ENCODE measurements at regions not wholly inside any gene's neighbourhood (a gene's known extent, or its start where the extent isn't known, plus 50 kb on each side); places are given as distances from the start of the nearest gene placed in this dataset.
A peak's percentile ranks its signal among the peaks of the same experiment; 100 is the strongest.

DNA sequence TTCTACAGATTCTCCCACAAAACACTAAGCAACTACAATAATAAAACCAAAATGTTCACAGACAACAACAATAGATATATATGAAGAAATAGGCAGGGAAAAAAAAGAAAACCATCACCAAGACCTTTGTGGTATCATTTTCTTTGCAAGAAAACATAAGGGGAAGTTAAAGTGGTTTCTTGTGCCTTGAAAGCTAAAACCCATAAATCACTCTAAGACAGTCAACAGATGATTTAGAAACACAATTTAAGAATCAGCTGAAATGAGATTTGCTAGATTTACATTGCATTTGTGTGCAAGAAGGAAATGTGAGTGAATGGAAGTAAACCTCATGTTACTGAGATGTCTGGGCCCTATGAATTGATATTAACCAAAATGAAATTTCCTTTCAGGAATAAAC, 1265.4 kb upstream of the GJE1 start:
- no peaks in the 10 kb centered on the region for H3K36me3 ChIP-seq
- peaks cover 0 to 5% (median 0%) of the 10 kb centered on the region in 12 donors for H3K9me3 ChIP-seq
- no peak overlapping the region for H3K4me3 ChIP-seq
- no peaks in the 10 kb centered on the region for H3K4me1 ChIP-seq
- TF ChIP-seq, protein P1, sequence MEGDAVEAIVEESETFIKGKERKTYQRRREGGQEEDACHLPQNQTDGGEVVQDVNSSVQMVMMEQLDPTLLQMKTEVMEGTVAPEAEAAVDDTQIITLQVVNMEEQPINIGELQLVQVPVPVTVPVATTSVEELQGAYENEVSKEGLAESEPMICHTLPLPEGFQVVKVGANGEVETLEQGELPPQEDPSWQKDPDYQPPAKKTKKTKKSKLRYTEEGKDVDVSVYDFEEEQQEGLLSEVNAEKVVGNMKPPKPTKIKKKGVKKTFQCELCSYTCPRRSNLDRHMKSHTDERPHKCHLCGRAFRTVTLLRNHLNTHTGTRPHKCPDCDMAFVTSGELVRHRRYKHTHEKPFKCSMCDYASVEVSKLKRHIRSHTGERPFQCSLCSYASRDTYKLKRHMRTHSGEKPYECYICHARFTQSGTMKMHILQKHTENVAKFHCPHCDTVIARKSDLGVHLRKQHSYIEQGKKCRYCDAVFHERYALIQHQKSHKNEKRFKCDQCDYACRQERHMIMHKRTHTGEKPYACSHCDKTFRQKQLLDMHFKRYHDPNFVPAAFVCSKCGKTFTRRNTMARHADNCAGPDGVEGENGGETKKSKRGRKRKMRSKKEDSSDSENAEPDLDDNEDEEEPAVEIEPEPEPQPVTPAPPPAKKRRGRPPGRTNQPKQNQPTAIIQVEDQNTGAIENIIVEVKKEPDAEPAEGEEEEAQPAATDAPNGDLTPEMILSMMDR (IDR thresholded peaks at IDR 0.05), result no peak
- no peak for TF ChIP-seq POLR2A (IDR thresholded peaks at IDR 0.05)
- no peak overlapping the region for H3K27ac ChIP-seq
- DNase-seq (no peak), ATAC-seq (no peak)
- no peaks in the 10 kb centered on the region for H3K27me3 ChIP-seq
- intact Hi-C loops (cut with DNase I), result no loop called here

DNA sequence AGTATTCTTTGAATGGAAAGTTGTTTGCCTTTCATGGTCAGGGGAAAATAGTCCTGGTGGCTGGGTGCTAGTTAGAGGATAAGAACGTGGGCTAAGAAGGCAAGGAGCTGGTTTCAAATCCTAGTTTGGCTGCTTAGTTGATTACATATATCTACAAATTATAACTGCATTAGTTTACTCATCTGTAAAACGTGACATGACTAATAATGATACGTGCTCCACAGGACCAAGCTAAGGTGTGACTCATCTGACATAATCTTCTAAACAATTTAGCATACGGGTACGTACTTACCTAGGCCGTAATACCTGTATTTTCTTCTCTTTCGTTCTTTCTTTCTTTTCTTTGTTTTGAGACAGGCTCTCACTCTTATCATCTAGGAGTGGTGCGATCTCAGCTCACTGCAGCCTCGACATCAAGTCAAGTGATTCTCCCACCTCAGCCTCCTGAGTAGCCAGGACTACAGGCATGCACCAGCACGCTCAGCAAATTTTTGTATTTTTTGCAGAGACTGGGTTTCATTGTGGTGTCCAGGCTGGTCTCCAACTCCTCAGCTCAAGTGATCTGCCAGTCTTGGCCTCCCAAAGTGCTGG, 1274.2 kb upstream of the GJE1 start:
- TF ChIP-seq, protein P1 (IDR thresholded peaks at IDR 0.05), result no peak
- TF ChIP-seq POLR2A (IDR thresholded peaks at IDR 0.05), result no peak
- no peaks in the 10 kb centered on the region for H3K27me3 ChIP-seq
- 79 to 93% (median 88%) methylated on average over 10 of the region's 10 CpGs for WGBS, 4 donors
- intact Hi-C loops (cut with DNase I), result no loop called here
- H3K27ac ChIP-seq, result peak overlapping the region in 2 of 12 donors; percentile 45 to 55
- peaks cover 0 to 14% (median 6%) of the 10 kb centered on the region in 12 donors for H3K4me1 ChIP-seq
- peak in 1 of 5 donors; percentile 14 for DNase-seq
- no peaks in the 10 kb centered on the region for H3K9me3 ChIP-seq
- ATAC-seq, result no peak
- no peak overlapping the region for H3K4me3 ChIP-seq
- H3K36me3 ChIP-seq, result no peaks in the 10 kb centered on the region

DNA sequence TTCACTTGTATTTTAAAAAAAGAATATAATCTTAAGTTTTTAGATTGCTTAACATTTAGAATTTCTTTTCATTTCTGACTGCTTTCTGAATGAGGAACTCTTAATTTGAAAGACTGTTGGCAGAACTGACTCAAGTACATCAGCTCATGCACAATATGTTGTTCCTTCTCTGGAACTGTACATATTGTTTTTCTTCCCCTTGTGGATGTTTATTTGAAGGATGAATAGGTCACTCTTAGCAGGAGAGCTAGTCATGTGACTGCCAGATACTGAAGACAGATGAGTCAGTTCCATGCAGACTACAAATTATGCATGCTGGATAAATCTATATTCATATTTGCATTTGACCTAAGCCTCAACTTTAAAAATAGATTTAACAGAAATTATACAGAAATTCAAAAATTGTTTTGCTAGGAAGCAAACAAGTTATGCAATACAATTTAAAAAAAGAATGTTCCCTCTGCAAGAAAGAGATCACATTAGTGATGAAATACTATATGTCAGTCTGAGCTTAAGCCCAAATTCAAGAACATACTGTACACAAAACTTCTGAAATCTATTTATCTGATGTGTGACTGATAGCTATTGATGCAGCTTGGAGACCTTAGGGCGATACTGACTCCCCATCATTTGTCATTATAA, 1274.9 kb upstream of the GJE1 start:
- WGBS, 4 donors, result 86 to 94% (median 88%) methylated on average over 1 of the region's 1 CpG
- peak overlapping the region in 2 of 12 donors; percentile 45 to 55 for H3K27ac ChIP-seq
- intact Hi-C loops (cut with DNase I), result no loop called here

DNA sequence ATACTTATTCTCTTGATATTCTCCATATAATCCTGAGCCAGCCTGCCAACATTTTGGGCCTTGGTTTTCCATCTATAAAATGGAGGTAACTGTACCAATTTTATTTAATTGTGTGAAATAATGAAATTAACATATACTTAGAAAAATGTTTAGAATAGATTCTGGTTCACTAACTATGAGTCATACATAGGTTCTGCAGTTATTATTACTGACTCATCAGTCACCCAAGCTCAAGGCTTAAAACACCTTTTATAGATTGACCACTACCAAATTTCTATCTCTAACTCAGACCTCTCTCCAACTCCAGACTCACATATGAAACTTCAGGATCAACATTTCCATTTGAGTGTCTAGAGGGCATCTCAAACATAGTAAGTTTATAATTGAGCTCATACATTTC, 1277.2 kb upstream of the GJE1 start:
- Histone ChIP-seq H3K36me3 (no peaks in the 10 kb centered on the region), H3K9me3 (no peaks in the 10 kb centered on the region), H3K27ac (no peak overlapping the region), H3K4me3 (no peak overlapping the region), H3K4me1 (peaks cover 0 to 15% (median 6%) of the 10 kb centered on the region in 12 donors), H3K27me3 (no peaks in the 10 kb centered on the region)
- TF ChIP-seq POLR2A (IDR thresholded peaks at IDR 0.05), result no peak
- TF ChIP-seq, protein P1 (IDR thresholded peaks at IDR 0.05), result no peak
- ATAC-seq (no peak), DNase-seq (no peak)
- intact Hi-C loops (cut with DNase I), result no loop called here

More for the DNA sequence above, 1274.9 kb upstream of the GJE1 start:
- DNase-seq (no peak), ATAC-seq (peak; percentile 54 to 91 (median 88))
- Histone ChIP-seq H3K4me3 (no peak overlapping the region), H3K36me3 (no peaks in the 10 kb centered on the region), H3K4me1 (peaks cover 0 to 15% (median 6%) of the 10 kb centered on the region in 12 donors), H3K9me3 (no peaks in the 10 kb centered on the region), H3K27me3 (no peaks in the 10 kb centered on the region)
- TF ChIP-seq, protein P1 (IDR thresholded peaks at IDR 0.05), result no peak
- no peak for TF ChIP-seq POLR2A (IDR thresholded peaks at IDR 0.05)

All from heart left ventricle (tissue), 16 donors.